Activated gamma-delta T cell treated with Interleukin-2 at 50 U/mL for 16 hours (primary cell): ENCODE measurements at regions not wholly inside any gene's neighbourhood (a gene's known extent, or its start where the extent isn't known, plus 50 kb on each side); places are given as distances from the start of the nearest gene placed in this dataset.

Source experiments
- DNase-seq: peaks from one replicate; pipeline ENCODE4 v3.0.0-alpha.2; 2020

- DNase-seq, result no peak
These were observed 879.9 kb downstream of the TUSC7 start for GRCh38 chr3:117589454-117589853.

GRCh38 chr3:117595615-117596014, 886.0 kb downstream of the TUSC7 start:
- no peak for DNase-seq

- DNase-seq, result no peak
These were observed 886.9 kb downstream of the TUSC7 start for GRCh38 chr3:117596503-117596902.

GRCh38 chr3:117597865-117598264, 888.3 kb downstream of the TUSC7 start:
- no peak for DNase-seq

- no peak for DNase-seq
These were observed 890.5 kb downstream of the TUSC7 start for GRCh38 chr3:117600112-117600511.

GRCh38 chr3:117600666-117601065, 891.1 kb downstream of the TUSC7 start:
- DNase-seq, result no peak

GRCh38 chr3:117602058-117602644, 892.6 kb downstream of the TUSC7 start:
- DNase-seq, result no peak

- DNase-seq, result no peak
These were observed 893.5 kb downstream of the TUSC7 start for GRCh38 chr3:117603097-117603496.

GRCh38 chr3:117606866-117607265, 897.3 kb downstream of the TUSC7 start:
- DNase-seq, result no peak

GRCh38 chr3:117609330-117609729, 899.8 kb downstream of the TUSC7 start:
- DNase-seq, result no peak

- DNase-seq, result no peak
These were observed 900.6 kb downstream of the TUSC7 start for GRCh38 chr3:117610156-117610555.

GRCh38 chr3:117611211-117611610, 901.6 kb downstream of the TUSC7 start:
- no peak for DNase-seq

- DNase-seq, result no peak
These were observed 906.6 kb downstream of the TUSC7 start for GRCh38 chr3:117616227-117616626.

GRCh38 chr3:117617906-117618305, 908.3 kb downstream of the TUSC7 start:
- DNase-seq, result no peak

- DNase-seq, result no peak
These were observed 908.9 kb downstream of the TUSC7 start for GRCh38 chr3:117618462-117618861.

- DNase-seq, result no peak
These were observed 910.2 kb downstream of the TUSC7 start for GRCh38 chr3:117619805-117620204.

GRCh38 chr3:117622171-117622841, 912.7 kb downstream of the TUSC7 start:
- DNase-seq, result no peak

- DNase-seq, result no peak
These were observed 914.8 kb downstream of the TUSC7 start for GRCh38 chr3:117624424-117624823.

- DNase-seq, result no peak
These were observed 915.6 kb downstream of the TUSC7 start for GRCh38 chr3:117625174-117625573.

GRCh38 chr3:117626577-117626976, 917.0 kb downstream of the TUSC7 start:
- DNase-seq, result no peak

GRCh38 chr3:117628823-117629291, 919.3 kb downstream of the TUSC7 start:
- no peak for DNase-seq

GRCh38 chr3:117629505-117629904, 919.9 kb downstream of the TUSC7 start:
- DNase-seq, result no peak

- no peak for DNase-seq
These were observed 920.9 kb downstream of the TUSC7 start for GRCh38 chr3:117630469-117630868.

GRCh38 chr3:117630885-117631284, 921.3 kb downstream of the TUSC7 start:
- DNase-seq, result no peak

- no peak for DNase-seq
These were observed 922.2 kb downstream of the TUSC7 start for GRCh38 chr3:117631781-117632180.
